NCI-H128 (cell line): ENCODE measurements at regions not wholly inside any gene's neighbourhood (a gene's known extent, or its start where the extent isn't known, plus 50 kb on each side); places are given as distances from the start of the nearest gene placed in this dataset.

Experiments used
- DNase-seq: peaks from one replicate; lab custom pipeline; 2025; ENCODE audit not compliant: unreplicated experiment; lab: John Stamatoyannopoulos, UW

DNA sequence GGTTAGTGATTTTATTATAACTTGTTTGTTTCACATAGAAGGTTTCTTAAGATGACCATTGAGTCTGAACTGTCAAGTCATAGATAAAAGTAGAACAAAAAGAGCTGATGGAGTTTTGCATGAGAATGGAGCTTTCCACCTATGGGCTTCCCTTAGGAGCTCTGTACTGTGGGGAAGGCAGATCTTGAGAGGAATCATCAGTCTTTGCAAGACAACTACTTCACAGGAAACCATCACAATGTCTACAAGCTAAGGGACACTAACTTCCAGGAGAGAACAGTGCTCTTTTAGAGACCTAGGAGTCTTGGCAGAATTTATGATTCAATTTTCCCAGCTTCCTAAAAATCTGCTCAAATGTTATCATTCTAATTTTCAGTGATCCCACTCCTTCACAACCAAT is 78.2 kb downstream of the FBXO5 start:
- no peak for DNase-seq

DNA sequence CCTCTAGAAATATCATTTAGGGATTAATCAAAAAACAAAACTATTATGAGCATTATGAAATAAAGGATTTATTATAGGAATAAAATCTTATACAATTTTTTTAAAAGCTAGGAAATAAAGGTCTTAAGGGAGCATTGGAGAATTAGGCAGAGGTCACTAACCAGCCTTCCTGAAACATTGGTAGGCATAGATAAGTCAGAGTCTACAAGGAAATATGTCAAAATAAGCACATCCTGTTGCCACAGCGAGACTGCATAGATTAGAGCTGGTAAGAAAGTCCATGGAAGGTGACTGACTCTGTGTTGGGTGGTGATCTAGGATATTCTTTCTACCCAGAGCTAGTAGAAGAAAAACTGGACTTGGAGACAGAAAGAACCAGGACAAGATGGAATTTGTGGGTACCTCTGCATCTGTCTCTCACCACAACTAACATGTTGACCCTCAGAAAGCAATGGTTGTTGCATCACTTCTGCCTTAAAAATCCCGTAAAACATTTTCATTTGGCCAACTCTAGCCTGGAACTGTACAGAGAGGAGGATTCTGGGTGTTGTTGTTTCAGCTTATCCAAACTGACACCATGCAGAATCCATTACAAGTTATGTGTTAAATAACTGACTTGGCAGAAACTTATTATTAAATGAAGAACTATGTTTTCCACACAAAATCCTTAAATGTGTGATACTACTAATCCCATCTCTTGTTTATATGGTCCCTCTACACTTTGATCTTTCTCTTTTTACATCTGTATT is 77.1 kb downstream of the FBXO5 start:
- no peak for DNase-seq

GRCh38 chr6:152909241-152909640 is 73.6 kb downstream of the FBXO5 start:
- no peak for DNase-seq

DNA sequence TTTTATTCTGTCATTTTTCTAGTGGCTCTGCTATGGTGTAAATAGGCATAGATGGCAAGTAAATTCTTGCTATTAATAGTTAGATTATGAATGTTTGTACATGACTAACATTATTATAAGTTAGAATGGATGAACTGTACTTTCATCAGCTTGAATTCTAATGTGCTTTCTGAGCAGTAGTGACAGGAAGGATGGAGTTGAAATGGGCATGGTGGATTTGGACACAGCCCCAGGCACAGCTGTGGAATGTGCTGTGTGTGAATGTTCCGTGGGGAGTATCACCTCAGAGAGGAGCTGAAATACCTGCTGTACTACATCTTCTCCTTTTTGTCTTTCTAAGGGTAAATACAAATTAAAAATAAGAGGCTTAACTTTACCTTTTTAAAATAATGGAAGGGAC is 66.8 kb downstream of the FBXO5 start:
- DNase-seq, result no peak

DNA sequence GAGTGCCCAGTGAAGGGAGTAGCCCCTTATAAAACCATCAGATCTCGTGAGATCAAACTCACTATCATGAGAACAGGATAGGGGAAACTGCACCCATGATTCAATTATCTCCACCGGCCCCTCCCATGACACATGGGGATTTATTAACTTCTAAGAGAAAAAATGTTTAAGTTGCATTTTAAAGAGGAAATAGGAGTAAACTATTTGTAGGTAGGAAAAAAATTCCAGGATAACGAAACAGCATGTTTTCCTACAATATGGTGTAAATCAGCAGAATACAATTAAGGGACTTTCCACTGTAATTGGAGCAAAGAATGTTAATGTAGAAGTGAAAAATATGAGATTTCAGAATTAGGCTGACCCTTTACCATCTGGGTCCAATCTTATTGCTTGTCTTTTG is 63.9 kb downstream of the FBXO5 start:
- DNase-seq, result no peak

GRCh38 chr6:152920016-152920415 is 62.8 kb downstream of the FBXO5 start:
- no peak for DNase-seq
